CD14-positive monocyte (primary cell): ENCODE measurements at regions not wholly inside any gene's neighbourhood (a gene's known extent, or its start where the extent isn't known, plus 50 kb on each side); places are given as distances from the start of the nearest gene placed in this dataset.

Source experiments
- DNase-seq, 3 donors: peaks; one replicate each; pipeline ENCODE4 v3.0.0-alpha.2; 2011 to 2022
- H2AFZ ChIP-seq: 2 replicates; pipeline ENCODE4 v1.6.0; 2012; ENCODE audit warnings: mild to moderate bottlenecking, low read depth, low read length, inconsistent platforms; ENCODE audit not compliant: insufficient read depth, poor library complexity, severe bottlenecking
- H3K27ac ChIP-seq, 2 donors: 1 replicate in 1 of 2; 2 replicates in 1 of 2; pipeline ENCODE4 v1.5.1; 2012 to 2013; ENCODE audit warnings: low read length in 2 of 2, control low read depth in 1 of 2, inconsistent platforms in 1 of 2, low read depth in 1 of 2, mild to moderate bottlenecking in 1 of 2
- H3K27me3 ChIP-seq, 2 donors: one replicate each; pipeline versions ENCODE4 v1.6.0 to v1.6.1; 2011 to 2013; ENCODE audit warnings: low read length in 2 of 2; ENCODE audit not compliant: control insufficient read depth in 2 of 2, insufficient read depth in 2 of 2
- H3K36me3 ChIP-seq, 2 donors: replicated peaks in 1 of 2; 1 replicate in 1 of 2; 2 replicates in 1 of 2; pipeline versions ENCODE4 v1.5.1 to v1.6.1; 2012 to 2013; ENCODE audit warnings: low read length in 2 of 2, control low read depth in 1 of 2, inconsistent platforms in 1 of 2, mild to moderate bottlenecking in 1 of 2; ENCODE audit not compliant: insufficient read depth in 2 of 2, control insufficient read depth in 1 of 2
- H3K4me1 ChIP-seq, 2 donors: 1 replicate in 1 of 2; 2 replicates in 1 of 2; pipeline versions ENCODE4 v1.5.1 to v1.6.1; 2012 to 2013; ENCODE audit warnings: low read length in 2 of 2, control low read depth in 1 of 2, inconsistent platforms in 1 of 2, mild to moderate bottlenecking in 1 of 2, moderate library complexity in 1 of 2; ENCODE audit not compliant: insufficient read depth in 2 of 2, control insufficient read depth in 1 of 2
- H3K4me2 ChIP-seq: replicated peaks from 2 replicates; pipeline ENCODE3; 2012; ENCODE audit warnings: low read length, moderate library complexity, mild to moderate bottlenecking; ENCODE audit not compliant: poor library complexity, severe bottlenecking; ENCODE audit errors: extremely low read depth
- H3K4me3 ChIP-seq, 3 experiments: fragments of 200-600 bp in 1 of 3; sonication (generic) in 1 of 3; replicated peaks in 1 of 3; 1 replicate in 2 of 3; 2 replicates in 1 of 3; pipeline ENCODE4 v1.5.1; 2011 to 2013; ENCODE audit warnings: low read length in 3 of 3, mild to moderate bottlenecking in 3 of 3, control low read depth in 2 of 3, low read depth in 2 of 3, inconsistent platforms in 1 of 3, moderate library complexity in 1 of 3
- H3K79me2 ChIP-seq: 2 replicates; pipeline ENCODE4 v1.6.0; 2012; ENCODE audit warnings: mild to moderate bottlenecking, control low read depth, inconsistent platforms, low read length, moderate library complexity; ENCODE audit not compliant: insufficient read depth
- H3K9ac ChIP-seq: 2 replicates; pipeline ENCODE4 v1.6.0; 2017; ENCODE audit warnings: low read length, mild to moderate bottlenecking; ENCODE audit not compliant: insufficient read depth, poor library complexity, severe bottlenecking
- H3K9me3 ChIP-seq, 2 donors: replicated peaks in 1 of 2; 1 replicate in 1 of 2; 2 replicates in 1 of 2; pipeline versions ENCODE4 v1.5.1 to v1.6.1; 2012 to 2013; ENCODE audit warnings: low read length in 2 of 2, control low read depth in 1 of 2; ENCODE audit not compliant: control insufficient read depth in 1 of 2, insufficient read depth in 1 of 2
- H4K20me1 ChIP-seq: 2 replicates; pipeline ENCODE4 v1.6.0; 2012; ENCODE audit warnings: mild to moderate bottlenecking, low read length, control low read depth, moderate library complexity; ENCODE audit not compliant: insufficient read depth
- H3K27ac Mint-ChIP-seq, 7 donors: one replicate each; pipeline ENCODE4 v1.8.0; 2020; ENCODE audit warnings: mild to moderate bottlenecking in 7 of 7, mixed read lengths in 7 of 7, moderate library complexity in 6 of 7, inconsistent platforms in 2 of 7
- H3K27me3 Mint-ChIP-seq, 3 donors: one replicate each; pipeline ENCODE4 v1.8.0; 2021 to 2022; ENCODE audit warnings: low read depth in 3 of 3, mild to moderate bottlenecking in 3 of 3, mixed read lengths in 3 of 3, moderate library complexity in 3 of 3, inconsistent platforms in 1 of 3
- H3K36me3 Mint-ChIP-seq, 2 donors: one replicate each; pipeline ENCODE4 v1.8.0; 2020; ENCODE audit warnings: mixed read lengths in 2 of 2, inconsistent platforms in 1 of 2, mild to moderate bottlenecking in 1 of 2
- H3K4me1 Mint-ChIP-seq: one replicate; pipeline ENCODE4 v1.8.0; 2020; ENCODE audit warnings: mild to moderate bottlenecking, mixed read lengths
- H3K4me3 Mint-ChIP-seq, 2 donors: one replicate each; pipeline ENCODE4 v1.8.0; 2020; ENCODE audit warnings: mild to moderate bottlenecking in 2 of 2, mixed read lengths in 2 of 2, moderate library complexity in 1 of 2
- H3K9me3 Mint-ChIP-seq, 7 donors: one replicate each; pipeline ENCODE4 v1.8.0; 2020 to 2022; ENCODE audit warnings: mixed read lengths in 7 of 7, mild to moderate bottlenecking in 6 of 7, moderate library complexity in 6 of 7, inconsistent platforms in 2 of 7
- CTCF ChIP-seq: fragments of 200-600 bp; IDR thresholded peaks from one replicate; pipeline ENCODE4 v1.8.0; 2022; ENCODE audit warnings: antibody characterized with exemption, mild to moderate bottlenecking
- WGBS: methylation state at CpG from one replicate; pipeline ENCODE4 v1.1.5; 2013; ENCODE audit warnings: missing lambda C conversion rate; ENCODE audit not compliant: insufficient coverage; 5-methylcytosine and 5-hydroxymethylcytosine counted together
- intact Hi-C, 2 donors: fragments of 100-400 bp; cut with micrococcal nuclease; formaldehyde crosslinking; loops; one replicate each; pipeline versions ENCODE4 v1.15.0 to v1.15.1; 2023

- H3K27me3 Mint-ChIP-seq: no peaks in the 10 kb centered on the region
- WGBS: no CpG with 5 or more reads among the region's 2 CpGs
Measured at GRCh38 chr4:135434936-135435335, 1233.3 kb upstream of the PABPC4L start.

GRCh38 chr4:135429528-135429927 lies 1227.9 kb upstream of the PABPC4L start:
- no peaks in the 10 kb centered on the region for H4K20me1 ChIP-seq
- no peak overlapping the region for H3K4me2 ChIP-seq
- DNase-seq: no peak
- H3K9ac ChIP-seq: no peak overlapping the region
- TF ChIP-seq CTCF: no peak
- H3K9me3 Mint-ChIP-seq: peaks cover 0 to 2% (median 0%) of the 10 kb centered on the region in 7 donors
- no peaks in the 10 kb centered on the region for H3K27me3 ChIP-seq
- no peaks in the 10 kb centered on the region for H3K4me1 Mint-ChIP-seq
- H3K9me3 ChIP-seq: no peaks in the 10 kb centered on the region
- H3K4me1 ChIP-seq: no peaks in the 10 kb centered on the region
- no peak overlapping the region for H3K4me3 ChIP-seq
- H3K27ac Mint-ChIP-seq: no peak overlapping the region
- H3K36me3 Mint-ChIP-seq: no peaks in the 10 kb centered on the region
- intact Hi-C loops: no loop called here
- WGBS: no CpG with 5 or more reads among the region's 1 CpG
- H3K27me3 Mint-ChIP-seq: no peaks in the 10 kb centered on the region
- H3K4me3 Mint-ChIP-seq: no peak overlapping the region
- no peak overlapping the region for H2AFZ ChIP-seq
- H3K36me3 ChIP-seq: no peaks in the 10 kb centered on the region
- no peaks in the 10 kb centered on the region for H3K79me2 ChIP-seq
- no peak overlapping the region for H3K27ac ChIP-seq

More at GRCh38 chr4:135434936-135435335, 1233.3 kb upstream of the PABPC4L start:
- Histone ChIP-seq H3K9me3 (no peaks in the 10 kb centered on the region), H3K36me3 (no peaks in the 10 kb centered on the region), H3K79me2 (no peaks in the 10 kb centered on the region), H2AFZ (no peak overlapping the region), H3K9ac (no peak overlapping the region), H3K4me1 (no peaks in the 10 kb centered on the region), H3K4me3 (no peak overlapping the region), H3K27ac (no peak overlapping the region), H3K4me2 (no peak overlapping the region), H3K27me3 (no peaks in the 10 kb centered on the region), H4K20me1 (no peaks in the 10 kb centered on the region)
- Mint-ChIP-seq H3K4me1 (no peaks in the 10 kb centered on the region), H3K36me3 (no peaks in the 10 kb centered on the region), H3K9me3 (peaks cover 0 to 2% (median 0%) of the 10 kb centered on the region in 7 donors), H3K4me3 (no peak overlapping the region), H3K27ac (no peak overlapping the region)
- TF ChIP-seq CTCF: no peak
- no peak for DNase-seq
- intact Hi-C loops: no loop called here
